MM.1S (cell line): ENCODE measurements at regions not wholly inside any gene's neighbourhood (a gene's known extent, or its start where the extent isn't known, plus 50 kb on each side); places are given as distances from the start of the nearest gene placed in this dataset.

Source experiments
- DNase-seq: peaks from one replicate; pipeline ENCODE4 v3.0.0-alpha.2; 2015
- H2AFZ ChIP-seq: fragments of 300-600 bp; sonication (generic); 2 replicates; pipeline ENCODE4 v1.6.0; 2016; ENCODE audit warnings: antibody characterized with exemption, low read length
- H3F3A ChIP-seq: fragments of 300-600 bp; sonication (generic); 2 replicates; pipeline ENCODE4 v1.6.1; 2016; ENCODE audit warnings: mild to moderate bottlenecking, antibody characterized with exemption, low read length, moderate library complexity, mixed read lengths; ENCODE audit not compliant: insufficient read depth
- H3K27ac ChIP-seq: fragments of 300-600 bp; sonication (generic); 2 replicates; pipeline ENCODE4 v1.5.1; 2016; ENCODE audit warnings: mild to moderate bottlenecking, low read length
- H3K27me3 ChIP-seq: fragments of 300-600 bp; sonication (generic); replicated peaks from 2 replicates; pipeline ENCODE4 v1.6.0; 2016; ENCODE audit warnings: low read length; ENCODE audit not compliant: insufficient read depth
- H3K36me3 ChIP-seq: fragments of 300-600 bp; sonication (generic); replicated peaks from 2 replicates; pipeline ENCODE4 v1.6.1; 2016; ENCODE audit warnings: mild to moderate bottlenecking, low read length, mixed read lengths; ENCODE audit not compliant: insufficient read depth
- H3K4me1 ChIP-seq: fragments of 300-600 bp; sonication (generic); 2 replicates; pipeline ENCODE4 v1.6.1; 2016; ENCODE audit warnings: low read length, mixed read lengths
- H3K4me2 ChIP-seq: fragments of 300-600 bp; sonication (generic); 2 replicates; pipeline ENCODE4 v1.6.0; 2016; ENCODE audit warnings: low read depth, low read length
- H3K4me3 ChIP-seq: fragments of 300-600 bp; sonication (generic); 2 replicates; pipeline ENCODE4 v1.5.1; 2016; ENCODE audit warnings: low read length, mixed read lengths
- H3K79me2 ChIP-seq: fragments of 300-600 bp; sonication (generic); 2 replicates; pipeline ENCODE4 v1.6.1; 2016; ENCODE audit warnings: mixed run types, low read length, mixed read lengths
- H3K9ac ChIP-seq: fragments of 300-600 bp; sonication (generic); 2 replicates; pipeline ENCODE4 v1.6.1; 2016; ENCODE audit warnings: low read length, mixed read lengths
- H3K9me2 ChIP-seq: fragments of 300-600 bp; sonication (generic); replicated peaks from 2 replicates; pipeline ENCODE4 v1.6.1; 2016; ENCODE audit warnings: mild to moderate bottlenecking, low read length, mixed read lengths; ENCODE audit not compliant: insufficient read depth
- H3K9me3 ChIP-seq: fragments of 300-600 bp; sonication (generic); replicated peaks from 2 replicates; pipeline ENCODE4 v1.6.1; 2016; ENCODE audit warnings: mild to moderate bottlenecking, low read length, mixed read lengths; ENCODE audit not compliant: insufficient read depth
- H4K20me1 ChIP-seq: fragments of 300-600 bp; sonication (generic); 2 replicates; pipeline ENCODE4 v1.6.1; 2016; ENCODE audit warnings: mild to moderate bottlenecking, low read length, moderate library complexity, mixed read lengths; ENCODE audit not compliant: insufficient read depth
- EZH2 ChIP-seq: fragments of 300-600 bp; sonication (generic); optimal IDR thresholded peaks from 2 replicates; pipeline ENCODE3; 2017; ENCODE audit warnings: low read depth, mild to moderate bottlenecking, antibody characterized with exemption, low read length, mixed read lengths
- EZH2phosphoT487 ChIP-seq: fragments of 300-600 bp; sonication (generic); IDR thresholded peaks from 2 replicates; pipeline ENCODE4 v1.6.1; 2018; ENCODE audit warnings: antibody characterized with exemption, low read length
- TF ChIP-seq, protein P1 (sequence below): fragments of 300-600 bp; sonication (generic); IDR thresholded peaks from 2 replicates; pipeline ENCODE4 v1.5.1; 2016; ENCODE audit warnings: antibody characterized with exemption, low read length, mixed read lengths

GRCh38 chr12:61854902-61855301 is 405.3 kb upstream of the USP15 start:
- Histone ChIP-seq H3K4me1 (no peaks in the 10 kb centered on the region), H3K79me2 (no peaks in the 10 kb centered on the region), H3K27me3 (no peaks in the 10 kb centered on the region), H3K36me3 (no peaks in the 10 kb centered on the region), H3K27ac (no peak overlapping the region), H3K9ac (no peak overlapping the region), H3K9me3 (no peaks in the 10 kb centered on the region), H4K20me1 (no peaks in the 10 kb centered on the region), H3K4me2 (no peak overlapping the region), H3K9me2 (no peaks in the 10 kb centered on the region), H3F3A (no peaks in the 10 kb centered on the region), H3K4me3 (no peak overlapping the region), H2AFZ (no peak overlapping the region)
- DNase-seq: no peak
- TF ChIP-seq, protein P1, sequence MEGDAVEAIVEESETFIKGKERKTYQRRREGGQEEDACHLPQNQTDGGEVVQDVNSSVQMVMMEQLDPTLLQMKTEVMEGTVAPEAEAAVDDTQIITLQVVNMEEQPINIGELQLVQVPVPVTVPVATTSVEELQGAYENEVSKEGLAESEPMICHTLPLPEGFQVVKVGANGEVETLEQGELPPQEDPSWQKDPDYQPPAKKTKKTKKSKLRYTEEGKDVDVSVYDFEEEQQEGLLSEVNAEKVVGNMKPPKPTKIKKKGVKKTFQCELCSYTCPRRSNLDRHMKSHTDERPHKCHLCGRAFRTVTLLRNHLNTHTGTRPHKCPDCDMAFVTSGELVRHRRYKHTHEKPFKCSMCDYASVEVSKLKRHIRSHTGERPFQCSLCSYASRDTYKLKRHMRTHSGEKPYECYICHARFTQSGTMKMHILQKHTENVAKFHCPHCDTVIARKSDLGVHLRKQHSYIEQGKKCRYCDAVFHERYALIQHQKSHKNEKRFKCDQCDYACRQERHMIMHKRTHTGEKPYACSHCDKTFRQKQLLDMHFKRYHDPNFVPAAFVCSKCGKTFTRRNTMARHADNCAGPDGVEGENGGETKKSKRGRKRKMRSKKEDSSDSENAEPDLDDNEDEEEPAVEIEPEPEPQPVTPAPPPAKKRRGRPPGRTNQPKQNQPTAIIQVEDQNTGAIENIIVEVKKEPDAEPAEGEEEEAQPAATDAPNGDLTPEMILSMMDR: no peak
- TF ChIP-seq EZH2 (no peak), EZH2phosphoT487 (no peak)

- H3K9ac ChIP-seq: no peak overlapping the region
- TF ChIP-seq, protein P1: no peak
- TF ChIP-seq EZH2phosphoT487: no peak
- no peak for TF ChIP-seq EZH2
- no peaks in the 10 kb centered on the region for H3K9me2 ChIP-seq
- H3F3A ChIP-seq: no peaks in the 10 kb centered on the region
- no peaks in the 10 kb centered on the region for H3K79me2 ChIP-seq
- no peaks in the 10 kb centered on the region for H4K20me1 ChIP-seq
- no peak overlapping the region for H3K27ac ChIP-seq
- H2AFZ ChIP-seq: no peak overlapping the region
- H3K9me3 ChIP-seq: no peaks in the 10 kb centered on the region
- H3K4me2 ChIP-seq: no peak overlapping the region
- H3K27me3 ChIP-seq: no peaks in the 10 kb centered on the region
- H3K36me3 ChIP-seq: no peaks in the 10 kb centered on the region
- no peak for DNase-seq
- no peak overlapping the region for H3K4me3 ChIP-seq
- H3K4me1 ChIP-seq: no peaks in the 10 kb centered on the region
Observed at GRCh38 chr12:61857968-61858367, 402.2 kb upstream of the USP15 start.

- Histone ChIP-seq H3K4me3 (no peak overlapping the region), H3K9ac (no peak overlapping the region), H3K27me3 (no peaks in the 10 kb centered on the region), H2AFZ (no peak overlapping the region), H3K4me1 (no peaks in the 10 kb centered on the region), H3K4me2 (no peak overlapping the region), H3K27ac (no peak overlapping the region), H3K79me2 (no peaks in the 10 kb centered on the region), H3K9me3 (no peaks in the 10 kb centered on the region), H4K20me1 (no peaks in the 10 kb centered on the region), H3K36me3 (no peaks in the 10 kb centered on the region), H3F3A (no peaks in the 10 kb centered on the region), H3K9me2 (no peaks in the 10 kb centered on the region)
- DNase-seq: no peak
- TF ChIP-seq EZH2phosphoT487: no peak
- TF ChIP-seq EZH2: no peak
- TF ChIP-seq, protein P1: no peak
Observed at GRCh38 chr12:61860451-61860850, 399.8 kb upstream of the USP15 start.
